ENCODE measurements at regions not wholly inside any gene's neighbourhood (a gene's known extent, or its start where the extent isn't known, plus 50 kb on each side); places are given as distances from the start of the nearest gene placed in this dataset.

- TF ChIP-seq CTCF (IDR thresholded peaks at IDR 0.05; ENCODE audit: low read depth, low read length) (no peak), EZH2phosphoT487 (IDR thresholded peaks at IDR 0.05; ENCODE audit: low read depth) (no peak)
Observed at GRCh38 chr5:54702470-54702869, 184.9 kb downstream of the SNX18 start.

Data from OCI-LY3 (cell line).